Right lobe of liver (tissue), 6 donors: ENCODE measurements at regions not wholly inside any gene's neighbourhood (a gene's known extent, or its start where the extent isn't known, plus 50 kb on each side); places are given as distances from the start of the nearest gene placed in this dataset.
"Not testable (repeated sequence)": the region's sequence is repeated elsewhere in the genome, so short reads cannot be mapped to it uniquely, and the experiment has no call there.

Experiments used
- ATAC-seq, 4 donors: fragments of 200-7000 bp; cut with Tn5 transposase; one replicate each; pipeline ENCODE4 v1.9.1; 2020; ENCODE audit warnings: mild to moderate bottlenecking in 4 of 4, moderate library complexity in 4 of 4
- DNase-seq, 3 donors: peaks; one replicate each; pipeline ENCODE4 v3.0.0-alpha.2; 2020
- H3K27ac ChIP-seq, 3 donors: fragments of 200-600 bp; one replicate each; pipeline ENCODE4 v1.8.0; 2022
- H3K27me3 ChIP-seq, 2 donors: fragments of 200-600 bp; one replicate each; pipeline ENCODE4 v1.8.0; 2022
- H3K36me3 ChIP-seq, 4 donors: fragments of 200-600 bp; sonication (generic) in 1 of 4; one replicate each; pipeline versions ENCODE4 v1.5.1 to v1.8.0; 2017 to 2022; ENCODE audit warnings: control low read depth in 1 of 4
- H3K4me1 ChIP-seq, 4 donors: fragments of 200-600 bp; sonication (generic) in 1 of 4; one replicate each; pipeline versions ENCODE4 v1.5.1 to v1.8.0; 2017 to 2022; ENCODE audit warnings: control low read depth in 1 of 4
- H3K4me3 ChIP-seq, 3 donors: fragments of 200-600 bp; one replicate each; pipeline ENCODE4 v1.8.0; 2022
- H3K9me3 ChIP-seq, 4 donors: fragments of 200-600 bp; sonication (generic) in 1 of 4; one replicate each; pipeline versions ENCODE4 v1.5.1 to v1.8.0; 2017 to 2022; ENCODE audit warnings: control low read depth in 1 of 4
- CTCF ChIP-seq, 4 donors: fragments of 200-600 bp in 3 of 4; fragments of 450-650 bp in 1 of 4; IDR thresholded peaks; one replicate each; pipeline versions ENCODE4 v1.5.1 to v1.8.0; 2016 to 2022; ENCODE audit warnings: antibody characterized with exemption in 4 of 4, mild to moderate bottlenecking in 2 of 4
- POLR2A ChIP-seq: fragments of 450-650 bp; IDR thresholded peaks from one replicate; pipeline ENCODE4 v1.6.1; 2017; ENCODE audit warnings: antibody characterized with exemption, mild to moderate bottlenecking
- WGBS: methylation state at CpG from one replicate; pipeline ENCODE4 v1.1.6; 2018; ENCODE audit warnings: low coverage, low lambda C conversion rate; ENCODE audit not compliant: insufficient coverage; ENCODE audit errors: missing lambda C conversion rate; 5-methylcytosine and 5-hydroxymethylcytosine counted together
- intact Hi-C, 2 donors: fragments of 100-400 bp; cut with DNase I; formaldehyde crosslinking; loops; one replicate each; pipeline versions ENCODE4 v1.11.2 to v1.14.1; 2022
- donor health status: DM: no; HTN: yes; CAD: no.
- donor health status: DM: no; HTN: no; CAD: no.
- donor health status: DM: no; HTN: no; CAD: no.
- donor health status: DM: no; HTN: yes; CAD: no.
- donor health status: DM: no; HTN: yes; CAD: no.

DNA sequence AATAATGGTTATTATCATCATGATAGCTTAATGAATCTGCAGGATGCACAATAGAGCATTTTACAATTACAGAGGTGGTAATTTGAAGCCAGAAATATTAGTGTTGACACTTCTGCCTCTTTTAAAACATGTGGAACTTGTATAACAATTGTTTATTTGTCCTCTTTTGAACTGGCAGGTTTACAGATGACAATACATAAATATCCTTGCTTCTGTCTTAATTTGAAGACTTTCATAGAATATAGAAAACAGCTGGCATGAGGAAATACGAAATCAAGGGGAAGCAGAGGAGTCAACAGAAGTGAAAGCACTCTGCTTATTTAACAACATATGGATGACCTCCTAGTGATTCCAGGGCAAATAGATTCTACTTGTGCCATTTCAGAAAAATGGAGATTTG lies 270.5 kb upstream of the SGO1 start:
- Histone ChIP-seq H3K36me3 (no peaks in the 10 kb centered on the region), H3K27ac (no peak overlapping the region), H3K9me3 (no peaks in the 10 kb centered on the region), H3K4me1 (no peaks in the 10 kb centered on the region), H3K4me3 (no peak overlapping the region), H3K27me3 (no peaks in the 10 kb centered on the region)
- no peak for TF ChIP-seq CTCF (IDR thresholded peaks at IDR 0.05)
- TF ChIP-seq POLR2A, result no peak
- DNase-seq (no peak), ATAC-seq (no peak)
- 47% methylated on average over 1 of the region's 1 CpG for WGBS
- intact Hi-C loops, result no loop called here

DNA sequence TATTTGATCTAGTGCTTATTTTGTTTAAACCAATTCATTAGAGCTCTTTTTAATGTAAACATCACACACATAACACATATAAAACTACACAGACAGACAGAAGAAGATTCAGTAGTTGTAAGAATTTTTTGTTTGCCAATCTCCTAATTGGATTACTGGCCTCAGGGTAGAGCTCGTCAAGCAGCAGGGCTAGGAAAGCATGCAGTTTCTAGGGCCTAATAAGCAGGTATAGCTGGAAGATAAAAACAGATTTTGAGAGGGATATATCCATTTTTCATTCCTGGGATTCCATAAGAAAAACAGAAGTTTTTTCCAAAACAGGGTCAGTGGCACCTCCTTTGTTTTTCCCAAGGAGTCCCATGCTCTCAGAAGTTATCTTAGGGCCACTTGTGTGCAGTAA lies 265.2 kb upstream of the SGO1 start:
- Histone ChIP-seq H3K9me3 (no peaks in the 10 kb centered on the region), H3K4me1 (no peaks in the 10 kb centered on the region), H3K27ac (no peak overlapping the region), H3K27me3 (no peaks in the 10 kb centered on the region), H3K4me3 (no peak overlapping the region), H3K36me3 (no peaks in the 10 kb centered on the region)
- intact Hi-C loops, result no loop called here
- no CpG with 5 or more reads among the region's 1 CpG for WGBS
- no peak for DNase-seq
- no peak for ATAC-seq
- no peak for TF ChIP-seq CTCF (IDR thresholded peaks at IDR 0.05)
- no peak for TF ChIP-seq POLR2A

- WGBS, result 60% methylated on average over 1 of the region's 1 CpG
- Histone ChIP-seq H3K36me3 (no peaks in the 10 kb centered on the region), H3K9me3 (no peaks in the 10 kb centered on the region), H3K4me3 (no peak overlapping the region), H3K27me3 (no peaks in the 10 kb centered on the region), H3K27ac (no peak overlapping the region), H3K4me1 (no peaks in the 10 kb centered on the region)
- intact Hi-C loops, result no loop called here
- TF ChIP-seq CTCF (IDR thresholded peaks at IDR 0.05), result no peak
- no peak for TF ChIP-seq POLR2A
- no peak for ATAC-seq
- DNase-seq, result no peak
These were observed 264.6 kb upstream of the SGO1 start for GRCh38 chr3:20450611-20451010.

- TF ChIP-seq POLR2A (no peak), CTCF (IDR thresholded peaks at IDR 0.05) (no peak)
- DNase-seq, result no peak
- Histone ChIP-seq H3K36me3 (no peaks in the 10 kb centered on the region), H3K27me3 (no peaks in the 10 kb centered on the region), H3K27ac (no peak overlapping the region), H3K4me3 (no peak overlapping the region), H3K9me3 (no peaks in the 10 kb centered on the region), H3K4me1 (no peaks in the 10 kb centered on the region)
- no peak for ATAC-seq
- intact Hi-C loops, result no loop called here
- 80% methylated on average over 1 of the region's 1 CpG for WGBS
These were observed 256.8 kb upstream of the SGO1 start for GRCh38 chr3:20442846-20443245.

DNA sequence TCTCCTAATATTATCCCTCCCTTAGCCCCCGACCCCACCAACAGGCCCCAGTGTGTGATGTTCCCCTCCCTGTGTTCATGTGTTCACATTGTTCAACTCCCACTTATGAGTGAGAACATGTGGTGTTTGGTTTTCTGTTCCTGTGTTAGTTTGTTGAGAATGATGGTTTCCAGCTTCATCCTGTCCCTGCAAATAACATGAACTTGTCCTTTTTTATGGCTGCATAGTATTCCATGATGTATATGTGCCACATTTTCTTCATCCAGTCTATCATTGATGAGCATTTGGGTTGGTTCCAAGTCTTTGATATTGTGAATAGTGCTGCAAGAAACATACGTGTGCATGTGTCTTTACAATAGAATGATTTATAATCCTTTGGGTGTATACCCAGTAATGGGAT lies 241.3 kb upstream of the SGO1 start:
- H3K27me3 ChIP-seq, H3K9me3 ChIP-seq, DNase-seq, ATAC-seq, intact Hi-C loops, H3K4me3 ChIP-seq, H3K27ac ChIP-seq, H3K36me3 ChIP-seq, H3K4me1 ChIP-seq: not testable (repeated sequence)
- 59% methylated on average over 2 of the region's 2 CpGs for WGBS
